Urinary bladder (tissue), 3 donors: ENCODE measurements at regions not wholly inside any gene's neighbourhood (a gene's known extent, or its start where the extent isn't known, plus 50 kb on each side); places are given as distances from the start of the nearest gene placed in this dataset.

Source experiments
- DNase-seq: peaks from one replicate; pipeline ENCODE4 v3.0.0-alpha.2; 2015; ENCODE audit errors: extremely low spot score
- H3K27ac ChIP-seq: one replicate; pipeline ENCODE4 v1.5.1; 2013; ENCODE audit warnings: low read depth, mild to moderate bottlenecking, moderate library complexity
- H3K36me3 ChIP-seq: one replicate; pipeline ENCODE4 v1.6.1; 2013; ENCODE audit warnings: mild to moderate bottlenecking, moderate library complexity; ENCODE audit not compliant: insufficient read depth
- H3K4me1 ChIP-seq: one replicate; pipeline ENCODE4 v1.6.1; 2013; ENCODE audit warnings: mild to moderate bottlenecking, moderate library complexity; ENCODE audit not compliant: insufficient read depth
- H3K4me3 ChIP-seq: one replicate; pipeline ENCODE4 v1.5.1; 2013; ENCODE audit warnings: low read depth, low read length
- WGBS: extraction: QIAGEN DNeasy Blood & Tissue Kit; methylation state at CpG from one replicate; pipeline ENCODE4 v1.1.7; 2013; 5-methylcytosine and 5-hydroxymethylcytosine counted together
- donor health status: healthy with polysubstance abuse.
- donor health status: healthy.

DNA sequence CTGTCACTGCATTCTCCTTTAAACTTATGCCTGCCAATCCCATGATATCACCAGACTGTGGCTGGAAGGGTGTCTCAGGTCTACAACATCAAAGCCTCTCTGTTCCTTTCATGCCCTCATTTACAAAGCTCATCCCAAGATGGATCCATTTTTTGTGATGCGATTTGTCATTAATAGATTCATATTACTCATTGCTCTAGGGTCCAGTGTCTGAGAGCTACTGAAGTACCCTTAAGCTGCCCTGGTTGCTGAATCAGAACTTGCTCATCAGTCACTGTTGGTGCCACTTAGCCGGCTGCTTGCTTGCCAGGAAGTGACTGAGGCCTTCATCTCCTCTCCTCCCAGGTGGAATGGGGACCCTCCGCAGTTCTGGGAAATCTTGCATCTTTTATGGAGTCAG, 395.5 kb upstream of the BOD1L1 start:
- 92% methylated on average over 3 of the region's 3 CpGs for WGBS

GRCh38 chr4:14023896-14024295, 396.4 kb upstream of the BOD1L1 start:
- Histone ChIP-seq H3K4me1 (no peaks in the 10 kb centered on the region), H3K4me3 (no peak overlapping the region), H3K36me3 (no peaks in the 10 kb centered on the region), H3K27ac (no peak overlapping the region)
- WGBS: 89% methylated on average over 1 of the region's 1 CpG
- no peak for DNase-seq

More for the DNA sequence above, 395.5 kb upstream of the BOD1L1 start:
- Histone ChIP-seq H3K27ac (no peak overlapping the region), H3K4me1 (no peaks in the 10 kb centered on the region), H3K4me3 (no peak overlapping the region), H3K36me3 (no peaks in the 10 kb centered on the region)
- DNase-seq: no peak

DNA sequence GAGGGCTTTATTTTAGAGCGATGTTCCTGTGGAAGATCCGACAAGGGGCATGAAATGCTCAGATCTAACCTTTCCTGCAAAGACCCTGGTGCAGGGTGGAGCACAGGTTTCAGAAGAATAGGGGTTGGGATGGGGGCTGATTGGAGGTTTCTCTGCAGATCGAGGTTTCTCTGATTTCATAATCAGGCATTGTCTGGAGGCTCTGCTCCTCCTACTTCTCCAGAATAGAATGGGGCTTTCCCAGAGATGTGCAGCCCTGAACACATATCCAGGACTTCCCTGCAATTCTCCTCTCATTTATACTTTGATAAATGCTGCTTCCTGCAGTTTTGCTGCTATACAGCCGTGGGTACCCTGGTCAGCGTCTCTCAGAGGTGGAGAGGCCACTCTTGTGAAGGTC, 397.6 kb upstream of the BOD1L1 start:
- Histone ChIP-seq H3K4me3 (no peak overlapping the region), H3K36me3 (no peaks in the 10 kb centered on the region), H3K4me1 (no peaks in the 10 kb centered on the region), H3K27ac (no peak overlapping the region)
- WGBS: 62% methylated on average over 5 of the region's 5 CpGs
- DNase-seq: no peak

DNA sequence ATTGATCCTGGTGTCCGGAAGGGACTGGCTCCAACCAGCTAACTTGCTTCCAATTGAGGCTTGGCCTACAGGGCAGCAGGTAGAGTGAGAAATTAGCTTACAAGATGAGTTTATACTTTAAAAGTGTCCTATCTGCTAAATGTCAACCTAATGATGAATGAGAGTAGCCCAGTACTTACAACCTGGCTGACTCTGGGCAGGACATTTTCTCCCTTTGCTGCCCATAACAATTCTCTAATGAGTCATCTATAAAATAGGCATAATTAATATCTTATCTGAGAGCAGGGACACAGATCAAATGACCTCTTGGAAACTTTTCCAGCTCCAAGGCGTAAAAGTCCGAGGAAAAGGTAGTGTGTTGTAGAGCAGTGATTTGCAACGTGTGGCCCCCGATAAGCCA, 398.4 kb upstream of the BOD1L1 start:
- 88% methylated on average over 5 of the region's 5 CpGs for WGBS
- H3K4me1 ChIP-seq: no peaks in the 10 kb centered on the region
- DNase-seq: no peak
- H3K27ac ChIP-seq: no peak overlapping the region
- H3K36me3 ChIP-seq: no peaks in the 10 kb centered on the region
- no peak overlapping the region for H3K4me3 ChIP-seq

DNA sequence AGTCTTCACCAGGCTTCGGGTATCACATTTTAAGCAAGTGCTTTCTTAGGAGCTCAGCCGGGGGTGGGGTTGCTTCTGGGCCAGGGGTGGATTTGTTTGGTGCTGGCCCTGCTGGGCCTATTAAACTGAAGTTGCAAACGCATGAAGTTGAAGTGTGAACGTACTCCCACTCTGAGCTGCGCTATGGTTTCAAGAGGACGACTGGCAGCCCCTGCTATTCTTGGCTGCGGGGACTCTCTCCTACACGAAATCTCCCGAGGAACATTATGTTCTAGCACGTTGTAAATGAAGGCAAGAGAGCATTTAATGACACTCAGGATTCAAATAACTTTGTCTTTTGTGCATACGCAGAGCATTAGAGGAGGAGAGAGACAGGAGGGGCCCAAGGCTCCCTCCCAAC, 401.3 kb upstream of the BOD1L1 start:
- H3K4me1 ChIP-seq: no peaks in the 10 kb centered on the region
- DNase-seq: peak; percentile 17
- H3K27ac ChIP-seq: no peak overlapping the region
- H3K36me3 ChIP-seq: no peaks in the 10 kb centered on the region
- no peak overlapping the region for H3K4me3 ChIP-seq
- WGBS: 42% methylated on average over 11 of the region's 11 CpGs

DNA sequence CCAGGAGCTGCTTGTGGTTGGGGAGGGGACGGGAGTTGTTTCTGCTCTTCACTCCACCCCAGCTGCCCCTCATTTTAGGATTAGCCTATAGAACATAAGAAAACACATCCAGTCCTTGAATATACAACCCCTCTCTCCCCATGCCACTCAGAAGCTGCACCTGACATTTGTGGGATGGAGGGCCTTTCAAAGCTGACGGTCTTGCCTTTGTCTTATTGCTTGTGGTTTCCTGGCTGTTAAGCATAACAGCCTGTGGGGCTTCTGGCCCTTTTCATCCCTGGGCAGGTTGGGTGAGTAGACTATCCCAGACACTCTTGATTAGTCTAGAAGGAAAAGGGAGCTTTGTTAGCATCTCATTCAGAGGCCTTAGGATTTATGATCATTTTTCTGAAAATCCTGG, 407.6 kb upstream of the BOD1L1 start:
- H3K4me3 ChIP-seq: no peak overlapping the region
- no peak overlapping the region for H3K27ac ChIP-seq
- 52% methylated on average over 2 of the region's 2 CpGs for WGBS
- no peak for DNase-seq
- no peaks in the 10 kb centered on the region for H3K4me1 ChIP-seq
- H3K36me3 ChIP-seq: no peaks in the 10 kb centered on the region

GRCh38 chr4:14043203-14043602, 415.7 kb upstream of the BOD1L1 start:
- H3K27ac ChIP-seq: no peak overlapping the region
- no peaks in the 10 kb centered on the region for H3K4me1 ChIP-seq
- no peaks in the 10 kb centered on the region for H3K36me3 ChIP-seq
- DNase-seq: no peak
- no peak overlapping the region for H3K4me3 ChIP-seq

- no peaks in the 10 kb centered on the region for H3K36me3 ChIP-seq
- H3K4me3 ChIP-seq: no peak overlapping the region
- no peak for DNase-seq
- no peaks in the 10 kb centered on the region for H3K4me1 ChIP-seq
- no peak overlapping the region for H3K27ac ChIP-seq
Observed at GRCh38 chr4:14046642-14047041, 419.1 kb upstream of the BOD1L1 start.

DNA sequence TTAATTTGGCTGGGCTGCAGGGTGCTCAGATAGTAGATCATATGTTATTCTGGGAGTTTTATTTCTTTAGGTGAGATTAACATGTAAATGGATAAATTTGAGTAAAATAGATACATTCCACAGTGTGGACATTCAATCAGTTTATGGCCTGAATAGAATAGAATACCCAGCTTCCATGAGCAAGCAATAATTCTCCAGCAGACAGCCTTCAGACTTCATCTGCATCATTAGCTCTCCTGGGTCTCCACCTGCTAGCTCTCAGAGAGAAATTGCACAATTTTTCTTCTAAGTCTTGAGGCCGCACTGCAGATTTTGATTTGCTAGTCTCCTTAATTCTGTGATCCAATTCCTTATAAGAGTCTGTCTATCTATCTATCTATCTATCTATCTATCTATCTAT, 420.3 kb upstream of the BOD1L1 start:
- WGBS: 97% methylated on average over 1 of the region's 1 CpG
- Histone ChIP-seq H3K4me3 (no peak overlapping the region), H3K36me3 (no peaks in the 10 kb centered on the region), H3K27ac (no peak overlapping the region), H3K4me1 (no peaks in the 10 kb centered on the region)
- no peak for DNase-seq

DNA sequence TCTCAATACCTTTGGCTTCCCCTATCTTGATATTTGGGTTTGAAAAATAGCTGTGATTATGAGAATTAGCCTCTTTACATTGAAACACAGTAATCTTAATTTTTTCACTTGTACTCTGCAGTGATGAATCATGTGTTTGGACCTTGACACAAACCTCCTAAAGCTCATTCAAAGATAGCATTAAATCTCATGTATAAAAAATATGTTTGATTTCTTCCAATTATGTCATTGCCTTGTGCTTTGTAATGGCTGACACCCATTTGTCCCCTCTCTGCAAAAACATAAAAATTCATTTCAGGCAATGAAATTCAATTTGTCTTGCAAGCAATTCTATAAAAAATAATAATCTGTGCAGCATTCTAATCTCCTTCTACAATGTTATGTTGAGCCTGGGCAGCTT, 422.4 kb upstream of the BOD1L1 start:
- H3K27ac ChIP-seq: no peak overlapping the region
- no peaks in the 10 kb centered on the region for H3K4me1 ChIP-seq
- H3K36me3 ChIP-seq: no peaks in the 10 kb centered on the region
- no peak for DNase-seq
- H3K4me3 ChIP-seq: no peak overlapping the region

DNA sequence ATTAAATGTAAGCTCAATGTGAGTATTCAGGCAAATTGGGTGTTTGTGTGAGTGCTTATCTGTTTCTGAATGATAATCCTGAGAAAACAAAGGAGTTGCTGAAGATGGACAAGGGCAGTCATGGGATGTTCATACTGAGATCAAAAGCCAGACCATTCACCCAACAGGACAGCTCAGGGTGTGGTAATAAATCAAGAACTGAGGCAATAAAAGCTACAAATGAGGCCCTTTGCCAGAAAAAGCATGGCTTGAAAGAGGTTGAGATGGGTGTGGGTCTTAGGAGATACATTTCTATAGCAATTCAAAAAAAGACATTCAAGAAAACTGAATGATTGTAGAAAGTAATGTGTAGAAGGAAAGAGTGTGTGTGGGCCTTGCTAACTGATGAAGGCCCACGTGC, 425.8 kb upstream of the BOD1L1 start:
- H3K27ac ChIP-seq: no peak overlapping the region
- 42% methylated on average over 1 of the region's 1 CpG for whole genome bisulfite sequencing
- no peak overlapping the region for H3K4me3 ChIP-seq
- H3K4me1 ChIP-seq: no peaks in the 10 kb centered on the region
- no peak for DNase-seq
- H3K36me3 ChIP-seq: no peaks in the 10 kb centered on the region

- no peak overlapping the region for H3K4me3 ChIP-seq
- H3K4me1 ChIP-seq: no peaks in the 10 kb centered on the region
- DNase-seq: no peak
- no peak overlapping the region for H3K27ac ChIP-seq
- H3K36me3 ChIP-seq: no peaks in the 10 kb centered on the region
- 55% methylated on average over 1 of the region's 1 CpG for WGBS
Observed at GRCh38 chr4:14054391-14054790, 426.9 kb upstream of the BOD1L1 start.

DNA sequence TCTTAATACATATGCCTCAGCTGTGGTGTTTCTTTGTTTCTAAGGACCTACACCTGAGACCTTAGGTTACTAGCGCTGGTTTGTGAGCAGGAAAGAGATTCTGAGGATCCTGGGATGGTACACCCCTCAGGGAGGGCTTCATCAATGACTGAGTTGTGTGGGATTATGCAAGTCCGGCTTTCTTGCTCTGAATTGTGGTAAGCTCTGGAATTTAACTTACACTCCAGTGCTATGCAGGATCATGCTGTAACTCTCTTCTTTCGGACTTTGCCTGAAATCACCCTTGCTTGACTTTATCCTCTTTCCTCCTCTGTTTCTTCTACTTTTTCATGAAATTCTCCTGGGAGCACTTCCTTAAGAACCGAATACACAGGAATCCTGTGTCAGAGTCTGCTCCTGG, 431.5 kb upstream of the BOD1L1 start:
- H3K36me3 ChIP-seq: no peaks in the 10 kb centered on the region
- H3K27ac ChIP-seq: no peak overlapping the region
- no peak overlapping the region for H3K4me3 ChIP-seq
- DNase-seq: no peak
- no peaks in the 10 kb centered on the region for H3K4me1 ChIP-seq
- WGBS: 55% methylated on average over 4 of the region's 4 CpGs

DNA sequence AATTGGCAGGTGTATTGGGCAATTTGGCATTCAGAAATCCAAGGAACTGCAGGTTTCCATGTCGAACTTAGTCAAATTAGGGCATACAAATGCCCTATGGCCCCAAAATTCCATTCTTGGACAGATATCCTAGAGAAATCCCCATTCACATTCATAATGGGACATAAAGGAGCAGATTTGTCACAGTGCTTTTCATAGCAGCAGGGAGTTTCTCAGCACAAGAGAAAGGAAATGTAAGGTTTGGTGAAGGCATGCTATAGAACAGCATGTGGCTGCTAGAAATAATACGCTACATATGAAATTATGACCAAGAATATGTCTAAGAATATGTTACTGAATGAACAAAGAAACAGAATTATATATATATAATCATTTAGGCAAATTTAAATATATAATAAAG, 437.5 kb upstream of the BOD1L1 start:
- DNase-seq: no peak
- H3K4me1 ChIP-seq: no peaks in the 10 kb centered on the region
- H3K36me3 ChIP-seq: no peaks in the 10 kb centered on the region
- WGBS: 82% methylated on average over 2 of the region's 2 CpGs
- H3K4me3 ChIP-seq: no peak overlapping the region
- no peak overlapping the region for H3K27ac ChIP-seq

DNA sequence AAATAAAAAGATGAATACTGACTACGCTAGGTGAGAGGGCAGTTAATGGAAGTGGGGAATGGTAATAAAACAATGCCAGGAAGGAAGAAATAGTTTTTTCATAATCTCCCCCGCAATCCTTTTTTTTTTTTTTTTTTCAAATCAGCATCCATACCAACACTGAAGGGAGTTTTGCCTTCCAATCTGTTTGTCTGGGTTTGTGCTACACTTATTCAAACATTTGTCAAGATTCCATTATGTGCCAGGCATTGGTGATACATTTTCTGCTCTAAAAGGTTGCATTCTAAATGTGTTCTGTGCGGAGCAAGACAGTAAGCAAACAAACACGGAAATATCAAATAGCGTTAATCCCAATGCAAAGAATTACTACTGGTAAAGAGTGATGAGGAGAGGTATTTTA, 437.9 kb upstream of the BOD1L1 start:
- Histone ChIP-seq H3K27ac (no peak overlapping the region), H3K36me3 (no peaks in the 10 kb centered on the region), H3K4me1 (no peaks in the 10 kb centered on the region), H3K4me3 (no peak overlapping the region)
- 88% methylated on average over 5 of the region's 5 CpGs for WGBS
- DNase-seq: no peak
